ENCODE measurements at regions not wholly inside any gene's neighbourhood (a gene's known extent, or its start where the extent isn't known, plus 50 kb on each side); places are given as distances from the start of the nearest gene placed in this dataset.

GRCh38 chr13:38135592-38135991 is 214.1 kb upstream of the UFM1 start:
- no peak overlapping the region for H3K27ac ChIP-seq
- peaks cover 0 to 30% (median 18%) of the 10 kb centered on the region in 8 donors for H3K9me3 ChIP-seq
- H3K27me3 ChIP-seq (replicated peaks in 1 of 7) = no peaks in the 10 kb centered on the region
- TF ChIP-seq POLR2AphosphoS5 (IDR thresholded peaks at IDR 0.05) = no peak
- no peak for TF ChIP-seq CTCF (IDR thresholded peaks at IDR 0.05 in 8 of 11, conservative IDR thresholded peaks at IDR 0.05 in 3 of 11)
- no peak for TF ChIP-seq POLR2A (IDR thresholded peaks at IDR 0.05)
- intact Hi-C loops (cut with DNase I; ENCODE audit: low total_unique reads) = no loop called here
- no peak for DNase-seq
- H3K4me3 ChIP-seq = no peak overlapping the region
- WGBS, 5 donors = 83 to 94% (median 88%) methylated on average over 4 of the region's 4 CpGs
- H3K4me1 ChIP-seq = no peaks in the 10 kb centered on the region
- H3K36me3 ChIP-seq = no peaks in the 10 kb centered on the region

GRCh38 chr13:38121267-38121666 is 228.4 kb upstream of the UFM1 start:
- no peak overlapping the region for H3K4me3 ChIP-seq
- H3K27me3 ChIP-seq (replicated peaks in 1 of 7) = no peaks in the 10 kb centered on the region
- no peak for DNase-seq
- no peaks in the 10 kb centered on the region for H3K4me1 ChIP-seq
- H3K9me3 ChIP-seq = peaks cover 0 to 8% (median 0%) of the 10 kb centered on the region in 8 donors
- 87 to 97% (median 91%) methylated on average over 4 of the region's 4 CpGs for WGBS, 5 donors
- TF ChIP-seq POLR2AphosphoS5 (IDR thresholded peaks at IDR 0.05) = no peak
- TF ChIP-seq CTCF (IDR thresholded peaks at IDR 0.05 in 8 of 11, conservative IDR thresholded peaks at IDR 0.05 in 3 of 11) = no peak
- TF ChIP-seq POLR2A (IDR thresholded peaks at IDR 0.05) = no peak
- H3K36me3 ChIP-seq = no peaks in the 10 kb centered on the region
- intact Hi-C loops (cut with DNase I; ENCODE audit: low total_unique reads) = no loop called here
- H3K27ac ChIP-seq = no peak overlapping the region

GRCh38 chr13:38103851-38104250 is 234.3 kb upstream of the TRPC4 start:
- H3K36me3 ChIP-seq = no peaks in the 10 kb centered on the region
- no peak for DNase-seq
- H3K4me3 ChIP-seq = no peak overlapping the region
- peaks cover 0 to 24% (median 5%) of the 10 kb centered on the region in 8 donors for H3K9me3 ChIP-seq
- no peaks in the 10 kb centered on the region for H3K27me3 ChIP-seq (replicated peaks in 1 of 7)
- no peak overlapping the region for H3K27ac ChIP-seq
- TF ChIP-seq POLR2AphosphoS5 (IDR thresholded peaks at IDR 0.05) (no peak), CTCF (IDR thresholded peaks at IDR 0.05 in 8 of 11, conservative IDR thresholded peaks at IDR 0.05 in 3 of 11) (no peak), POLR2A (IDR thresholded peaks at IDR 0.05) (no peak)
- no peaks in the 10 kb centered on the region for H3K4me1 ChIP-seq
- intact Hi-C loops (cut with DNase I; ENCODE audit: low total_unique reads) = no loop called here

GRCh38 chr13:38099751-38100150 is 230.2 kb upstream of the TRPC4 start:
- Histone ChIP-seq H3K4me3 (no peak overlapping the region), H3K27ac (no peak overlapping the region), H3K27me3 (replicated peaks in 1 of 7) (no peaks in the 10 kb centered on the region), H3K9me3 (peaks cover 0 to 7% (median 0%) of the 10 kb centered on the region in 8 donors), H3K36me3 (no peaks in the 10 kb centered on the region), H3K4me1 (no peaks in the 10 kb centered on the region)
- intact Hi-C loops (cut with DNase I; ENCODE audit: low total_unique reads) = no loop called here
- DNase-seq = no peak
- no peak for TF ChIP-seq POLR2A (IDR thresholded peaks at IDR 0.05)
- TF ChIP-seq CTCF (IDR thresholded peaks at IDR 0.05 in 8 of 11, conservative IDR thresholded peaks at IDR 0.05 in 3 of 11) = no peak
- no peak for TF ChIP-seq POLR2AphosphoS5 (IDR thresholded peaks at IDR 0.05)

Data from spleen (tissue), 11 donors.